ENCODE measurements at regions not wholly inside any gene's neighbourhood (a gene's known extent, or its start where the extent isn't known, plus 50 kb on each side); places are given as distances from the start of the nearest gene placed in this dataset.

- Histone ChIP-seq H3K4me3 (no peak overlapping the region), H3K27ac (no peak overlapping the region), H3K36me3 (no peaks in the 10 kb centered on the region), H3K27me3 (replicated peaks; ENCODE audit: insufficient read depth) (no peaks in the 10 kb centered on the region), H3K9me3 (no peaks in the 10 kb centered on the region), H3K4me1 (replicated peaks) (no peaks in the 10 kb centered on the region)
- 34% methylated on average over 2 of the region's 2 CpGs for WGBS
- intact Hi-C loops (cut with DNase I) = no loop called here
- DNase-seq (ENCODE audit: low spot score) = no peak
- TF ChIP-seq POLR2A (IDR thresholded peaks at IDR 0.05) (no peak), CTCF (IDR thresholded peaks at IDR 0.05) (no peak), POLR2AphosphoS5 (IDR thresholded peaks at IDR 0.05) (no peak)
These were observed 275.2 kb downstream of the GXYLT1 start for GRCh38 chr12:41869432-41869831.

- Histone ChIP-seq H3K4me3 (no peak overlapping the region), H3K4me1 (replicated peaks) (no peaks in the 10 kb centered on the region), H3K9me3 (no peaks in the 10 kb centered on the region), H3K27me3 (replicated peaks; ENCODE audit: insufficient read depth) (no peaks in the 10 kb centered on the region), H3K36me3 (no peaks in the 10 kb centered on the region), H3K27ac (no peak overlapping the region)
- intact Hi-C loops (cut with DNase I) = no loop called here
- DNase-seq (ENCODE audit: low spot score) = no peak
- WGBS = 67% methylated on average over 4 of the region's 4 CpGs
- TF ChIP-seq POLR2AphosphoS5 (IDR thresholded peaks at IDR 0.05) (no peak), CTCF (IDR thresholded peaks at IDR 0.05) (no peak), POLR2A (IDR thresholded peaks at IDR 0.05) (no peak)
These were observed 277.7 kb downstream of the GXYLT1 start for GRCh38 chr12:41866878-41867430.

GRCh38 chr12:41856228-41856627 lies 288.4 kb downstream of the GXYLT1 start:
- Histone ChIP-seq H3K36me3 (no peaks in the 10 kb centered on the region), H3K9me3 (no peaks in the 10 kb centered on the region), H3K27ac (no peak overlapping the region), H3K4me3 (no peak overlapping the region), H3K4me1 (replicated peaks) (no peaks in the 10 kb centered on the region), H3K27me3 (replicated peaks; ENCODE audit: insufficient read depth) (no peaks in the 10 kb centered on the region)
- no peak for DNase-seq (ENCODE audit: low spot score)
- intact Hi-C loops (cut with DNase I) = no loop called here
- TF ChIP-seq POLR2A (IDR thresholded peaks at IDR 0.05) (no peak), CTCF (IDR thresholded peaks at IDR 0.05) (no peak), POLR2AphosphoS5 (IDR thresholded peaks at IDR 0.05) (no peak)
- 44% methylated on average over 3 of the region's 3 CpGs for WGBS

- Histone ChIP-seq H3K36me3 (no peaks in the 10 kb centered on the region), H3K27me3 (replicated peaks; ENCODE audit: insufficient read depth) (no peaks in the 10 kb centered on the region), H3K9me3 (no peaks in the 10 kb centered on the region), H3K27ac (no peak overlapping the region), H3K4me3 (no peak overlapping the region), H3K4me1 (replicated peaks) (no peaks in the 10 kb centered on the region)
- DNase-seq (ENCODE audit: low spot score) = no peak
- intact Hi-C loops (cut with DNase I) = no loop called here
- TF ChIP-seq POLR2A (IDR thresholded peaks at IDR 0.05) (no peak), POLR2AphosphoS5 (IDR thresholded peaks at IDR 0.05) (no peak), CTCF (IDR thresholded peaks at IDR 0.05) (no peak)
- WGBS = 67% methylated on average over 3 of the region's 3 CpGs
These were observed 294.6 kb downstream of the GXYLT1 start for GRCh38 chr12:41850046-41850445.

- intact Hi-C loops (cut with DNase I) = no loop called here
- WGBS = 3% methylated on average over 1 of the region's 1 CpG
These were observed 298.0 kb downstream of the GXYLT1 start for GRCh38 chr12:41846718-41847117.

More at GRCh38 chr12:41846718-41847117, 298.0 kb downstream of the GXYLT1 start:
- Histone ChIP-seq H3K4me1 (replicated peaks) (no peaks in the 10 kb centered on the region), H3K27ac (no peak overlapping the region), H3K36me3 (no peaks in the 10 kb centered on the region), H3K9me3 (no peaks in the 10 kb centered on the region), H3K27me3 (replicated peaks; ENCODE audit: insufficient read depth) (no peaks in the 10 kb centered on the region), H3K4me3 (no peak overlapping the region)
- TF ChIP-seq POLR2AphosphoS5 (IDR thresholded peaks at IDR 0.05) (no peak), POLR2A (IDR thresholded peaks at IDR 0.05) (no peak), CTCF (IDR thresholded peaks at IDR 0.05) (no peak)
- DNase-seq (ENCODE audit: low spot score) = no peak
